ENCODE measurements at regions not wholly inside any gene's neighbourhood (a gene's known extent, or its start where the extent isn't known, plus 50 kb on each side); places are given as distances from the start of the nearest gene placed in this dataset.

GRCh38 chr22:47816863-47817210, 1054.4 kb downstream of the TBC1D22A start:
- TF ChIP-seq CTCF (conservative IDR thresholded peaks at IDR 0.05; ENCODE audit: low read depth, low read length), result no peak
- no peak for TF ChIP-seq RAD21 (IDR thresholded peaks at IDR 0.05; ENCODE audit: low read length)
- no peak for TF ChIP-seq POLR2A (IDR thresholded peaks at IDR 0.05; ENCODE audit: low read depth, low read length)
- TF ChIP-seq USF2 (IDR thresholded peaks at IDR 0.05; ENCODE audit: low read depth, low read length), result no peak
- no peak for TF ChIP-seq BHLHE40 (IDR thresholded peaks at IDR 0.05; ENCODE audit: low read depth, low read length)
- no peak for TF ChIP-seq FOS (IDR thresholded peaks at IDR 0.05; ENCODE audit: low read depth, low read length)

Measured in IMR-90 (cell line).